ENCODE measurements at regions not wholly inside any gene's neighbourhood (a gene's known extent, or its start where the extent isn't known, plus 50 kb on each side); places are given as distances from the start of the nearest gene placed in this dataset.

- FAIRE-seq (no peak), DNase-seq (ENCODE audit: low read depth, low spot score) (no peak), ATAC-seq (no peak)
- WGBS (ENCODE audit: insufficient coverage, insufficient replicate concordance, low lambda C conversion rate, missing lambda C conversion rate), result 19% methylated on average over 4 of the region's 4 CpGs
- no peak overlapping the region for H2AFZ ChIP-seq (ENCODE audit: control insufficient read depth, low read depth, low read length)
- no peak overlapping the region for H3K4me2 ChIP-seq (ENCODE audit: control insufficient read depth, insufficient read depth)
- H3K79me2 ChIP-seq (ENCODE audit: control insufficient read depth, insufficient read depth, low read length), result no peaks in the 10 kb centered on the region
- ChIA-PET RAD21 (ENCODE audit: unreplicated experiment) (no interaction called here), CTCF (no interaction called here), POLR2A (no interaction called here), SMC1A (ENCODE audit: uncharacterized antibody, unreplicated experiment) (interaction anchor here (1.3 kb wide), 1 partner anchor 23 kb away, joined by 4 read pairs; no protein-coding TSS in a partner anchor)
- no peaks in the 10 kb centered on the region for H3K36me3 ChIP-seq (ENCODE audit: control insufficient read depth in 2 of 2, insufficient read depth in 2 of 2, low read length in 1 of 2)
- intact Hi-C loops (cut with micrococcal nuclease; ENCODE audit: unreplicated experiment) (no loop called here), in situ Hi-C loops (cut with MboI) (no loop called here)
- TF ChIP-seq KLF5 (IDR thresholded peaks at IDR 0.05; ENCODE audit: partially characterized antibody) (no peak), SKIL (IDR thresholded peaks at IDR 0.05; ENCODE audit: low read depth, poor library complexity, severe bottlenecking) (no peak), BACH1 (IDR thresholded peaks at IDR 0.05; ENCODE audit: borderline replicate concordance) (no peak), RELA (IDR thresholded peaks at IDR 0.05; ENCODE audit: borderline replicate concordance, partially characterized antibody) (no peak), ZNF207 (IDR thresholded peaks at IDR 0.05; ENCODE audit: borderline replicate concordance) (no peak)
- no peaks in the 10 kb centered on the region for H3K27me3 ChIP-seq (replicated peaks in 1 of 2; ENCODE audit: control insufficient read depth in 2 of 2, insufficient read depth in 2 of 2, low read length in 1 of 2)
- H3K4me1 ChIP-seq (ENCODE audit: control insufficient read depth, insufficient read depth, low read length), result no peaks in the 10 kb centered on the region
- H3K4me3 ChIP-seq, result no peak overlapping the region
- no peaks in the 10 kb centered on the region for H4K20me1 ChIP-seq (ENCODE audit: control insufficient read depth, insufficient read depth)
- H3K27ac ChIP-seq (ENCODE audit: control insufficient read depth, insufficient read depth), result no peak overlapping the region
- no peak overlapping the region for H3K9ac ChIP-seq (ENCODE audit: control insufficient read depth, insufficient read depth, low read length)
- no peaks in the 10 kb centered on the region for H3K9me3 ChIP-seq (replicated peaks; ENCODE audit: control insufficient read depth, insufficient read depth, low read length)
- no TSS peak for BruUV-seq (replicated peaks)
Observed at GRCh38 chr3:65030014-65030627, 342.3 kb upstream of the ADAMTS9 start.

- Histone ChIP-seq H3K9me3 (replicated peaks; ENCODE audit: control insufficient read depth, insufficient read depth, low read length) (no peaks in the 10 kb centered on the region), H3K4me1 (ENCODE audit: control insufficient read depth, insufficient read depth, low read length) (no peaks in the 10 kb centered on the region), H3K79me2 (ENCODE audit: control insufficient read depth, insufficient read depth, low read length) (no peaks in the 10 kb centered on the region), H3K4me2 (ENCODE audit: control insufficient read depth, insufficient read depth) (no peak overlapping the region), H3K4me3 (no peak overlapping the region), H3K36me3 (ENCODE audit: control insufficient read depth in 2 of 2, insufficient read depth in 2 of 2, low read length in 1 of 2) (no peaks in the 10 kb centered on the region), H3K27ac (ENCODE audit: control insufficient read depth, insufficient read depth) (no peak overlapping the region), H2AFZ (ENCODE audit: control insufficient read depth, low read depth, low read length) (no peak overlapping the region), H4K20me1 (ENCODE audit: control insufficient read depth, insufficient read depth) (no peaks in the 10 kb centered on the region), H3K9ac (ENCODE audit: control insufficient read depth, insufficient read depth, low read length) (no peak overlapping the region), H3K27me3 (replicated peaks in 1 of 2; ENCODE audit: control insufficient read depth in 2 of 2, insufficient read depth in 2 of 2, low read length in 1 of 2) (no peaks in the 10 kb centered on the region)
- no peak for DNase-seq (ENCODE audit: low read depth, low spot score)
- no TSS peak for BruUV-seq (replicated peaks)
- in situ Hi-C loops (cut with MboI), result no loop called here
- intact Hi-C loops (cut with micrococcal nuclease; ENCODE audit: unreplicated experiment), result no loop called here
- ChIA-PET CTCF (interaction anchor here (1.2 kb wide), 1 partner anchor 306 kb away, joined by 3 read pairs; no protein-coding TSS in a partner anchor), SMC1A (ENCODE audit: uncharacterized antibody, unreplicated experiment) (no interaction called here), RAD21 (ENCODE audit: unreplicated experiment) (no interaction called here), POLR2A (no interaction called here)
- FAIRE-seq, result no peak
- 6% methylated on average over 2 of the region's 2 CpGs for WGBS (ENCODE audit: insufficient coverage, insufficient replicate concordance, low lambda C conversion rate, missing lambda C conversion rate)
- no peak for ATAC-seq
- no peak for TF ChIP-seq PAX5 (IDR thresholded peaks at IDR 0.05; ENCODE audit: borderline replicate concordance, low read depth, low read length)
- no peak for TF ChIP-seq BCL11A (IDR thresholded peaks at IDR 0.05; ENCODE audit: low read depth, low read length)
- no peak for TF ChIP-seq JUNB (IDR thresholded peaks at IDR 0.05)
- no peak for TF ChIP-seq NKRF (conservative IDR thresholded peaks at IDR 0.05)
- no peak for TF ChIP-seq CBX5 (IDR thresholded peaks at IDR 0.05; ENCODE audit: low read depth)
- TF ChIP-seq EED (IDR thresholded peaks at IDR 0.05; ENCODE audit: low read depth), result no peak
- TF ChIP-seq RFX5 (IDR thresholded peaks at IDR 0.05; ENCODE audit: low read depth, low read length), result no peak
- no peak for TF ChIP-seq SRF (IDR thresholded peaks at IDR 0.05; ENCODE audit: low read depth in 2 of 2, low read length in 2 of 2)
- TF ChIP-seq TAF1 (IDR thresholded peaks at IDR 0.05; ENCODE audit: borderline replicate concordance, low read depth, low read length), result no peak
Observed at GRCh38 chr3:65029130-65029529, 341.3 kb upstream of the ADAMTS9 start.

All from GM12878 (cell line).